H9 (cell line): ENCODE measurements at regions not wholly inside any gene's neighbourhood (a gene's known extent, or its start where the extent isn't known, plus 50 kb on each side); places are given as distances from the start of the nearest gene placed in this dataset.

Experiments used
- DNase-seq: peaks from one replicate; pipeline ENCODE4 v3.0.0-alpha.2; 2017
- H2AFZ ChIP-seq: one replicate; pipeline ENCODE4 v1.6.1; 2013; ENCODE audit warnings: mild to moderate bottlenecking, low read length, control low read depth, moderate library complexity
- H2AK5ac ChIP-seq: 2 replicates; pipeline ENCODE4 v1.6.1; 2013; ENCODE audit warnings: low read length, control low read depth, mixed read lengths; ENCODE audit not compliant: insufficient read length
- H2BK120ac ChIP-seq: one replicate; pipeline ENCODE4 v1.6.1; 2013; ENCODE audit warnings: low read depth, mild to moderate bottlenecking, low read length, control low read depth, inconsistent platforms; ENCODE audit not compliant: poor library complexity, severe bottlenecking
- H2BK12ac ChIP-seq: 2 replicates; pipeline ENCODE4 v1.6.1; 2013; ENCODE audit warnings: low read length, control low read depth, mixed read lengths, low read depth; ENCODE audit not compliant: insufficient read length
- H2BK15ac ChIP-seq: 2 replicates; pipeline ENCODE4 v1.6.1; 2013; ENCODE audit warnings: low read depth, low read length, control low read depth
- H2BK20ac ChIP-seq: one replicate; pipeline ENCODE4 v1.6.1; 2013; ENCODE audit warnings: low read depth, mild to moderate bottlenecking, low read length, control low read depth, inconsistent platforms; ENCODE audit not compliant: poor library complexity, severe bottlenecking
- H2BK5ac ChIP-seq: 2 replicates; pipeline ENCODE4 v1.6.1; 2013; ENCODE audit warnings: low read length, control low read depth, mixed read lengths; ENCODE audit not compliant: insufficient read length
- H3K14ac ChIP-seq: 2 replicates; pipeline ENCODE4 v1.6.1; 2013; ENCODE audit warnings: low read length, control low read depth; ENCODE audit not compliant: insufficient read depth
- H3K18ac ChIP-seq: 2 replicates; pipeline ENCODE4 v1.6.1; 2013; ENCODE audit warnings: low read depth, mild to moderate bottlenecking, mixed read lengths, low read length, control low read depth; ENCODE audit not compliant: insufficient read length
- H3K23ac ChIP-seq: 2 replicates; pipeline ENCODE4 v1.6.1; 2013; ENCODE audit warnings: low read length, control low read depth, mixed read lengths, low read depth; ENCODE audit not compliant: insufficient read length
- H3K23me2 ChIP-seq: 2 replicates; pipeline ENCODE4 v1.6.1; 2013; ENCODE audit warnings: low read depth, mild to moderate bottlenecking, mixed read lengths, low read length, control low read depth; ENCODE audit not compliant: insufficient read length, poor library complexity, severe bottlenecking
- H3K27ac ChIP-seq: 2 replicates; pipeline ENCODE4 v1.5.1; 2013; ENCODE audit warnings: low read length, control low read depth, mixed read lengths, low read depth; ENCODE audit not compliant: insufficient read length
- H3K27me3 ChIP-seq: 2 replicates; pipeline ENCODE4 v1.6.1; 2013; ENCODE audit warnings: low read length, control low read depth, inconsistent platforms; ENCODE audit not compliant: insufficient read depth
- H3K4ac ChIP-seq: 2 replicates; pipeline ENCODE4 v1.6.1; 2013; ENCODE audit warnings: low read depth, mild to moderate bottlenecking, control low read depth, inconsistent platforms, low read length, moderate library complexity
- H3K4me1 ChIP-seq: 2 replicates; pipeline ENCODE4 v1.6.1; 2013; ENCODE audit warnings: low read length, control low read depth, inconsistent platforms; ENCODE audit not compliant: insufficient read depth
- H3K4me2 ChIP-seq: 2 replicates; pipeline ENCODE4 v1.6.1; 2013; ENCODE audit warnings: low read length, control low read depth, mixed read lengths; ENCODE audit not compliant: insufficient read length, insufficient read depth
- H3K56ac ChIP-seq: 2 replicates; pipeline ENCODE4 v1.6.1; 2013; ENCODE audit warnings: low read depth, mild to moderate bottlenecking, mixed read lengths, low read length, control low read depth; ENCODE audit not compliant: insufficient read length
- H3K79me1 ChIP-seq: 2 replicates; pipeline ENCODE4 v1.6.1; 2013; ENCODE audit warnings: low read depth, mild to moderate bottlenecking, moderate library complexity, low read length, control low read depth, inconsistent platforms; ENCODE audit not compliant: insufficient read depth, poor library complexity, severe bottlenecking
- H3K79me2 ChIP-seq: 2 replicates; pipeline ENCODE4 v1.6.1; 2013; ENCODE audit warnings: low read length, control low read depth, inconsistent platforms; ENCODE audit not compliant: insufficient read depth
- H3K9ac ChIP-seq: 2 replicates; pipeline ENCODE4 v1.6.1; 2013; ENCODE audit warnings: low read length, control low read depth, mixed read lengths; ENCODE audit not compliant: insufficient read length; ENCODE audit errors: extremely low read depth
- H3K9me3 ChIP-seq: one replicate; pipeline ENCODE4 v1.6.1; 2013; ENCODE audit warnings: low read depth, low read length, inconsistent platforms; ENCODE audit not compliant: control insufficient read depth
- H3T11ph ChIP-seq: one replicate; pipeline ENCODE4 v1.6.1; 2013; ENCODE audit warnings: mild to moderate bottlenecking, low read length, control low read depth, inconsistent platforms
- H4K20me1 ChIP-seq: one replicate; pipeline ENCODE4 v1.6.1; 2013; ENCODE audit not compliant: control insufficient read depth, insufficient read length, insufficient read depth
- H4K5ac ChIP-seq: 2 replicates; pipeline ENCODE4 v1.6.1; 2013; ENCODE audit warnings: low read depth, mild to moderate bottlenecking, mixed read lengths, low read length, control low read depth; ENCODE audit not compliant: insufficient read length
- H4K8ac ChIP-seq: replicated peaks from 2 replicates; pipeline ENCODE4 v1.6.1; 2013; ENCODE audit warnings: low read length, control low read depth, mixed read lengths, low read depth; ENCODE audit not compliant: insufficient read length
- H4K91ac ChIP-seq: 2 replicates; pipeline ENCODE4 v1.6.1; 2013; ENCODE audit warnings: low read depth, mild to moderate bottlenecking, moderate library complexity, mixed read lengths, low read length, control low read depth; ENCODE audit not compliant: insufficient read length
- H3K27ac Mint-ChIP-seq, 3 experiments: 2 replicates in 2 of 3; 3 replicates in 1 of 3; pipeline ENCODE4 v1.8.0; 2020 to 2021; ENCODE audit warnings: mixed read lengths in 3 of 3, mild to moderate bottlenecking in 1 of 3, moderate library complexity in 1 of 3
- H3K27me3 Mint-ChIP-seq: 2 replicates; pipeline ENCODE4 v1.8.0; 2021; ENCODE audit warnings: low read depth, mild to moderate bottlenecking, moderate library complexity, mixed read lengths
- H3K36me3 Mint-ChIP-seq, 3 experiments: 2 replicates in 2 of 3; 3 replicates in 1 of 3; pipeline ENCODE4 v1.8.0; 2020 to 2021; ENCODE audit warnings: low read depth in 3 of 3, mixed read lengths in 3 of 3; ENCODE audit not compliant: insufficient read depth in 1 of 3
- H3K4me1 Mint-ChIP-seq, 2 experiments: 2 replicates each; pipeline ENCODE4 v1.8.0; 2020; ENCODE audit warnings: mixed read lengths in 2 of 2
- H3K4me3 Mint-ChIP-seq, 2 experiments: 2 replicates in 1 of 2; 3 replicates in 1 of 2; pipeline ENCODE4 v1.8.0; 2020 to 2021; ENCODE audit warnings: mild to moderate bottlenecking in 2 of 2, mixed read lengths in 2 of 2, moderate library complexity in 1 of 2
- H3K9me3 Mint-ChIP-seq, 2 experiments: 2 replicates in 1 of 2; 3 replicates in 1 of 2; pipeline ENCODE4 v1.8.0; 2020; ENCODE audit warnings: mild to moderate bottlenecking in 2 of 2, mixed read lengths in 2 of 2, moderate library complexity in 1 of 2
- CTCF ChIP-seq: fragments of 200-600 bp; sonication (generic); conservative IDR thresholded peaks from 3 replicates; pipeline ENCODE4 v1.8.0; 2021; ENCODE audit warnings: antibody characterized with exemption, mild to moderate bottlenecking
- WGBS: extraction: QIAGEN DNeasy Blood & Tissue Kit; methylation state at CpG from one replicate; pipeline ENCODE4 v1.1.7; 2013; ENCODE audit warnings: missing lambda C conversion rate, low lambda C conversion rate, mixed read lengths; ENCODE audit not compliant: insufficient read length; ENCODE audit errors: extremely low coverage; 5-methylcytosine and 5-hydroxymethylcytosine counted together

- H4K5ac ChIP-seq = no peak overlapping the region
- no peak for DNase-seq
- H3K36me3 Mint-ChIP-seq = peaks cover 4 to 32% (median 10%) of the 10 kb centered on the region in 3 experiments
- no peak overlapping the region for H3K4ac ChIP-seq
- H3K23me2 ChIP-seq = peaks cover 1% of the 10 kb centered on the region
- no peak overlapping the region for H3K4me3 Mint-ChIP-seq
- no peak overlapping the region for H3K4me2 ChIP-seq
- H2BK20ac ChIP-seq = no peak overlapping the region
- no peaks in the 10 kb centered on the region for H3K79me2 ChIP-seq
- H3K9me3 Mint-ChIP-seq = peaks cover 24 to 28% of the 10 kb centered on the region in 2 experiments
- H4K8ac ChIP-seq = no peak overlapping the region
- H3K23ac ChIP-seq = no peak overlapping the region
- no peak overlapping the region for H3K9ac ChIP-seq
- no peak overlapping the region for H3T11ph ChIP-seq
- no peak overlapping the region for H2AK5ac ChIP-seq
- H2BK12ac ChIP-seq = no peak overlapping the region
- no peak for TF ChIP-seq CTCF
- H3K27me3 Mint-ChIP-seq = peaks cover 20% of the 10 kb centered on the region
- no peaks in the 10 kb centered on the region for H3K79me1 ChIP-seq
- no peaks in the 10 kb centered on the region for H3K27me3 ChIP-seq
- no CpG with 5 or more reads among the region's 7 CpGs for WGBS
- no peak overlapping the region for H3K18ac ChIP-seq
- H3K4me1 ChIP-seq = peaks cover 5% of the 10 kb centered on the region; the same call in 1 of the 2 replicates
- H4K91ac ChIP-seq = no peak overlapping the region
- no peak overlapping the region for H3K14ac ChIP-seq
- no peak overlapping the region for H3K27ac ChIP-seq
- no peaks in the 10 kb centered on the region for H4K20me1 ChIP-seq
- H2BK15ac ChIP-seq = no peak overlapping the region
- no peak overlapping the region for H2AFZ ChIP-seq
- H3K9me3 ChIP-seq = no peaks in the 10 kb centered on the region
- no peak overlapping the region for H3K27ac Mint-ChIP-seq
- H3K56ac ChIP-seq = no peak overlapping the region
- peaks cover 50 to 51% of the 10 kb centered on the region in 2 experiments for H3K4me1 Mint-ChIP-seq
- H2BK120ac ChIP-seq = no peak overlapping the region
- H2BK5ac ChIP-seq = no peak overlapping the region
Observed at GRCh38 chr13:111061358-111062045, 53.6 kb upstream of the ARHGEF7 start.
